ENCODE measurements at regions not wholly inside any gene's neighbourhood (a gene's known extent, or its start where the extent isn't known, plus 50 kb on each side); places are given as distances from the start of the nearest gene placed in this dataset.

DNA sequence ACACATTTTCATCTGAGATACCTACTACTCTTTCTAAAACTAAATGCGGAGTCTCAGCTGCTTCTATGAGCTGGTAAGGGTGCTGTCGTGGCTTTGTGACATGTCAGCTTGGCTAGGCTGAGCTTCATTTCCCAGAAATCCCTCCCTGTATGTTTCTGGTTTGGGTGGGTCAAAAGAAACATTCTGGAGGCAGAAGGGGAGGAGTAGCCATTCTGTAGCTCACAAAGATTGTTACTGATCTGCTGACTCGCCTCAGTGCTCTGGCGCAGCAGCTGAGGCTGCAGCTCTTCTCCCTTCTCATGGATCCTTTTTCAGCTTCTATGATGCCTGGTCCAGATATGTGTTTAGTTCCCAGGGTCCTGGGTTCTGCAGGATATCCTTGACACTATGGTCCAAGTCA lies 114.7 kb downstream of the RAP2A start:
- no peak overlapping the region for H3K27ac Mint-ChIP-seq (ENCODE audit: low read depth, unreplicated experiment)
- no TSS peak for BruUV-seq (replicated peaks)
- no peaks in the 10 kb centered on the region for H3K9me3 Mint-ChIP-seq (ENCODE audit: unreplicated experiment)
- no peak for TF ChIP-seq CTCF (IDR thresholded peaks at IDR 0.05; ENCODE audit: unreplicated experiment)
- no peak overlapping the region for H3K4me3 Mint-ChIP-seq (ENCODE audit: unreplicated experiment)
- ChIA-PET CTCF (no interaction called here), POLR2A (interaction anchor here (0.6 kb wide), 1 partner anchor 39 kb away, joined by 3 read pairs; no protein-coding TSS in a partner anchor)
- no peaks in the 10 kb centered on the region for H3K36me3 Mint-ChIP-seq (ENCODE audit: insufficient read depth, unreplicated experiment)
- intact Hi-C loops (cut with micrococcal nuclease), result no loop called here
- H3K4me1 Mint-ChIP-seq (ENCODE audit: insufficient read depth, unreplicated experiment), result no peaks in the 10 kb centered on the region
- no peaks in the 10 kb centered on the region for H3K27me3 Mint-ChIP-seq (ENCODE audit: insufficient read depth, unreplicated experiment)
- DNase-seq (ENCODE audit: unreplicated experiment), result no peak

DNA sequence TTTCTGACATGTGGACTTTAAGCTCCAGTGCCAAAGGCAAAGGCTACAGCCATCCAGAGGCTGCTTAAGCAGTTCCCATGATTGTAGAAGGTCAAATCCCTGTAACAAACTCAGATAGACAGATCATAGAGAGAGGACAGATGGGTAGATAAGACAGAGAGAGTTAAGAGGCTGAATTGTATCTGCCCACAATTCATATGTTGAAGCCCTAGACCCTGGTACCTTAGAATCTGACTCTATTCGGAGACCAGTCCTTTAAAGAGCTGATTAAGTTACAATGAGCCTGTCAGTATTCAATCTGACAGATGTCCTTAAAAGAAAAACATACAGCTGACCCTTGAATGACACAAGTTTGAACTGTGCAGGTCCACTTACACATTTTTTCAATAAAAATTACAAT lies 115.2 kb downstream of the RAP2A start:
- TF ChIP-seq CTCF (IDR thresholded peaks at IDR 0.05; ENCODE audit: unreplicated experiment), result no peak
- no peak overlapping the region for H3K4me3 Mint-ChIP-seq (ENCODE audit: unreplicated experiment)
- ChIA-PET POLR2A (interaction anchor here (0.6 kb wide), 1 partner anchor 38 kb away, joined by 3 read pairs; no protein-coding TSS in a partner anchor), CTCF (no interaction called here)
- H3K4me1 Mint-ChIP-seq (ENCODE audit: insufficient read depth, unreplicated experiment), result no peaks in the 10 kb centered on the region
- DNase-seq (ENCODE audit: unreplicated experiment), result no peak
- no TSS peak for BruUV-seq (replicated peaks)
- H3K36me3 Mint-ChIP-seq (ENCODE audit: insufficient read depth, unreplicated experiment), result no peaks in the 10 kb centered on the region
- no peaks in the 10 kb centered on the region for H3K9me3 Mint-ChIP-seq (ENCODE audit: unreplicated experiment)
- no peak overlapping the region for H3K27ac Mint-ChIP-seq (ENCODE audit: low read depth, unreplicated experiment)
- no peaks in the 10 kb centered on the region for H3K27me3 Mint-ChIP-seq (ENCODE audit: insufficient read depth, unreplicated experiment)
- intact Hi-C loops (cut with micrococcal nuclease), result no loop called here

GRCh38 chr13:97554496-97554895 lies 120.5 kb downstream of the RAP2A start:
- no peaks in the 10 kb centered on the region for H3K36me3 Mint-ChIP-seq (ENCODE audit: insufficient read depth, unreplicated experiment)
- H3K27me3 Mint-ChIP-seq (ENCODE audit: insufficient read depth, unreplicated experiment), result no peaks in the 10 kb centered on the region
- no peak overlapping the region for H3K4me3 Mint-ChIP-seq (ENCODE audit: unreplicated experiment)
- no peak for DNase-seq (ENCODE audit: unreplicated experiment)
- intact Hi-C loops (cut with micrococcal nuclease), result no loop called here
- H3K9me3 Mint-ChIP-seq (ENCODE audit: unreplicated experiment), result no peaks in the 10 kb centered on the region
- ChIA-PET POLR2A (no interaction called here), CTCF (no interaction called here)
- H3K27ac Mint-ChIP-seq (ENCODE audit: low read depth, unreplicated experiment), result no peak overlapping the region
- H3K4me1 Mint-ChIP-seq (ENCODE audit: insufficient read depth, unreplicated experiment), result no peaks in the 10 kb centered on the region
- no peak for TF ChIP-seq CTCF (IDR thresholded peaks at IDR 0.05; ENCODE audit: unreplicated experiment)
- BruUV-seq (replicated peaks), result no TSS peak

DNA sequence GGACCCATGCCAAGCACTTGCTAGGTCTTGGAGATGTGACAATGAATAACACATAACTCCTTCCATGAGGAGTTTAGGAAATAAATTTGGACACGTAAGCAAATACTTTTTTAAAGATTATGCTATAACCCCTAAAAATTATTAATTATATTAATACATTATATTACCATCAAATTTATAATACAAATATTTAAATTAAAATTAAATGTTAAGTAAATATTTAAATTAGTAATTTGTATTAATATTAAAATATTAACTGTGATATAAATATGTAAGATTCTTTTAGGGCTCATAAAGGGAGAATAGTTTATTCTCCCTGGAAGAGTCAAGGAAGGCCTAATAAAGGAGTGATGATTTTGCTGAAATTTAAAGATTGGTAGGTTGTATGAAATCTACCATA lies 121.1 kb downstream of the RAP2A start:
- ChIA-PET CTCF (no interaction called here), POLR2A (no interaction called here)
- H3K36me3 Mint-ChIP-seq (ENCODE audit: insufficient read depth, unreplicated experiment), result no peaks in the 10 kb centered on the region
- no peaks in the 10 kb centered on the region for H3K9me3 Mint-ChIP-seq (ENCODE audit: unreplicated experiment)
- no peak for TF ChIP-seq CTCF (IDR thresholded peaks at IDR 0.05; ENCODE audit: unreplicated experiment)
- no peaks in the 10 kb centered on the region for H3K27me3 Mint-ChIP-seq (ENCODE audit: insufficient read depth, unreplicated experiment)
- intact Hi-C loops (cut with micrococcal nuclease), result no loop called here
- DNase-seq (ENCODE audit: unreplicated experiment), result no peak
- no peak overlapping the region for H3K27ac Mint-ChIP-seq (ENCODE audit: low read depth, unreplicated experiment)
- no TSS peak for BruUV-seq (replicated peaks)
- H3K4me1 Mint-ChIP-seq (ENCODE audit: insufficient read depth, unreplicated experiment), result no peaks in the 10 kb centered on the region
- H3K4me3 Mint-ChIP-seq (ENCODE audit: unreplicated experiment), result no peak overlapping the region
